GM21367 (cell line): ENCODE measurements at regions not wholly inside any gene's neighbourhood (a gene's known extent, or its start where the extent isn't known, plus 50 kb on each side); places are given as distances from the start of the nearest gene placed in this dataset.
"Not testable (repeated sequence)": the region's sequence is repeated elsewhere in the genome, so short reads cannot be mapped to it uniquely, and the experiment has no call there.

ENCODE experiments used
- ATAC-seq: cut with Tn5 transposase; IDR thresholded peaks from one replicate; pipeline ENCODE4 v1.9.1; 2021; ENCODE audit not compliant: unreplicated experiment

DNA sequence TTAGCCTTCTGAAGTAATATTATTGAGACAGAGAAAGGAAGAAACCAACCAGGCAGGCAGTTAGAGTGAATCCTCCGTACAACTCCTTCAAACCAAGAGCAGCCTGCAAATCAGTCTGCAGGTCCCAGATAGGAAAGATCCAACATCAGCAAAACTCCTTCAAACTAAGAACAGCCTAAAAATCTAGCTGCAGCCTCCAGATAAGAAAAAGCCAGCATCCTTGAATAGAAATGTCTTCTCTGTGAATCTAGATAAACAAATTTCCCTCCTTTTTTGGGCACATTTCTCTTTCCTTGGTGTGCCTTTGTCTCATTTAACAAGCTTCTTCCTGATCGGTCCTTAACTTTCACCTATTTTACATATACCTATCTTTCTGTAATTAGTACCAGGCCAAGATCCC is 1004.6 kb upstream of the TMEFF2 start:
- ATAC-seq: no peak

DNA sequence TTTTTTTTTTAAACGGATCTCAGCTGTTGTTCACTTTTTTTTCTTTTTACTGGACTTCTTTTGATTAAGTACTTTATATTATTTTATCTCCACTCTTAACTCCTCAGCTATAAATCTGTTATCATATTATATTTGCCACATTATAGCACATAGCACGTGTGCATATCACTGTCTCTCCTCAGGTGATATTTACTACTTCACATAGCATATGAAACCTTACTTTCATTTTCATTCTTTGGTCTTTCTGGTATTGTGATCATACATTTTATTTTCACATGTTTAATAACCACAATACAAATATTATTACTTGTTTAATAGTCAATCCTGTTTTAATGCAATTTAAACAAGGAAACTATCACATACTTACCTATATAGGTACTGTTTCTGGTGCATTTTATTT is 993.1 kb upstream of the TMEFF2 start:
- ATAC-seq: peak; percentile 56

DNA sequence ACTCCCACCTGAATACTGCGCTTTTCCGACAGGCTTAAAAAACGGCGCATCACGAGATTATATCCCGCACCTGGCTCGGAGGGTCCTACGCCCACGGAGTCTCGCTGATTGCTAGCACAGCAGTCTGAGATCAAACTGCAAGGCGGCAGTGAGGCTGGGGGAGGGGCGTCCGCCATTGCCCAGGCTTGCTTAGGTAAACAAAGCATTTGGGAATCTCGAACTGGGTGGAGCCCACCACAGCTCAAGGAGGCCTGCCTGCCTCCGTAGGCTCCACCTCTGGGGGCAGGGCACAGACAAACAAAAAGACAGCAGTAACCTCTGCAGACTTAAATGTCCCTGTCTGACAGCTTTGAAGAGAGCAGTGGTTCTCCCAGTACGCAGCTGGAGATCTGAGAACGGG is 976.2 kb upstream of the TMEFF2 start:
- ATAC-seq: not testable (repeated sequence)

DNA sequence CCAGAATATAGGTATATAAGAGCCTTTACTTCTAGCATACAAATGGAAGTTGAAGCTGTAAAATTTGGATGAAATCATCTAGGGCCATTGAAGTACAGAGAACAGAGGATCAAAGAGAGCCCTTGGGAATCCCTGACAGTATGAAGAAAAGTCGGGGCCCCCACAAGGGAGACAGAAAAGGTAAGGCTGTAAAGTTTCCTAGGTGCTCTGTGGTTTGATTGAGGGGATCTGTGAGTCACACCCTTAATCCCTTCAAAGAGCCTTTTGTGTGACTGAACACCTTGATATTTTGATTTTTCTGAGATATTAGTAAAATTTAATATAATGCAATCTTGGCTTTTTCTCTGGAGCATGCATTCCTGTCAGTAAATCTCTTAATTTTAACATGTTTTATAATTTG is 961.7 kb upstream of the TMEFF2 start:
- no peak for ATAC-seq

DNA sequence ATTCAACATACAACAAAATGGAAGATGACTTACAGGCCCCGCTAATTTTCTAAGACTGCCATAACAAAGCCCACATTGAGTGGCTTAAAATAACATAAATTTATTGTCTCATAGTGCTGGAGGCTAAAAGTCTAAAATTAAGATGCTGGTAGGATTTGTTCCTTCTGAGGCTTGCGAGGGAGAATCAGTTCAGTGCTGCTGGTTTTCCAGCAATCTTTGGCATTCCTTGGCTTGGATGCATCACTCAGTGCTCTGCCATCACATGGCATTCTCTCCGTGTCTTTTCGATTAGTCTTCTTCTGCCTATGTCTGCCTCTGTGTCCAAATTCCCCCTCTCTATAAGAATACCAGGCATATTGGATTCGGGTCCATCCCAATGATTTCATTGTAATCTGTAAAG is 959.3 kb upstream of the TMEFF2 start:
- no peak for ATAC-seq

DNA sequence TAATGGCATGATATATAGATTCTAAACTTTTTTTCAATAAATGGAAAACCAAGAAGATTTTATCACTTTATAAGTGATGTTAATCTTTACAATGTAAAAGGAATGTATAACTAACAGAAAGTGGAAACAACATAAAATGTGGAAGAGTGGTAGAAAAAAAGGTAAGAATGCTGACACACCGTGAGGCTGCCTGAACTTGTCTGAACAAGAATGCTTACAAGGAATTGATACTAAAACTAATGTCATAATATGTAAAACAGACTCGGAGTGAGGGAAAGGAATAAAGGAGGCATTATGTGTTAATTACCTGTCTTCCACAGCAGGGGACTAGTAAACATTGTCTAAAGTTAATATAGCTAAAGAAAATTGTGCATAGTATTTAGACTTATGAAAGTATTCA is 958.8 kb upstream of the TMEFF2 start:
- ATAC-seq: no peak

DNA sequence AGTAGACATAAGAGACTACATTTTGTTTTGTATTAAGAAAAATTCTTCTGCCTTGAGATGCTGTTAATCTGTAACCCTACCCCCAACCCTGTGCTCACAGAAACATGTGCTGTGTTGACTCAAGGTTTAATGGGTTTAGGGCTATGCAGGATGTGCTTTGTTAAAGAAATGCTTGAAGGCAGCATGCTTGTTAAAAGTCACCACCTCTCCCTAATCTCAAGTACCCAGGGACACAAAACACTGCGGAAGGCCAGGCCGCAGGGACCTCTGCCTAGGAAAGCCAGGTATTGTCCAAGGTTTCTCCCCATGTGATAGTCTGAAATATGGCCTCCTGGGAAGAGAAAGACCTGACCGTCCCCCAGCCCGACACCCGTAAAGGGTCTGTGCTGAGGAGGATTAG is 947.7 kb upstream of the TMEFF2 start:
- not testable (repeated sequence) for ATAC-seq

DNA sequence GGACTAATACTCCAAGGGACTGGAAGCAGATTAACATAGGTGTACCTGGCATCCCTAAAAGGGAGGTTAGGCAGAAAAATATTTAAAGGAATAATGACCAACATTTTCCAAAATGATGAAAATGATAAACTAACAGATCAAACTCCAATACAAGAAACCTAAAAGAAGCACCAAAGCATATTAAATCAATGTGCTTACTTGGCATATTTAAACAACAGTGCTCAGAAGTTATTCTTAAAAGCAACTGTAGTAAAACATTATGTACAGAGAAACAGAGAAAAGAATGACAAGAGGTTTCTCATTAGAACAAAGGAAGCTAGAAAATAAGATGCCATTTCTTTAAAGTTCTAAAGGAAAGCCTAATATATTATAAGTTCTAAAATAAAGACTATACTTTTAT is 947.3 kb upstream of the TMEFF2 start:
- ATAC-seq: no peak

DNA sequence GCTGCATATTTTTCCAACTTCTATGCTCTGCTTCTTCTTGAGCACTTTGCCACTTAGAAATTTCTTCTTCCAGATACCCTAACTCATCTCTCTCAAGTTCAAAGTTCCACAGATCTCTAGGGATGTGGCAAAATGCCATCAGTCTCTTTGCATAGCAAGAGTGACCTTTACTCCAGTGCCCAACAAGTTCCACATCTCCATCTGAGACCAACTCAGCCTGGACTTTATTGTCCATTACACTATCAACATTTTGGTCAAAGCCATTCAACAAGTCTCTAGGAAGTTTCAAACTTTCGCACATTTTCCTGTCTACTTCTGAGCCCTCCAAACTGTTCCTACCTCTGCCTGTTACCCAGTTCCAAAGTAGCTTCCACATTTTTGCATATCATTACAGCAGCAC is 946.2 kb upstream of the TMEFF2 start:
- ATAC-seq: not testable (repeated sequence)

DNA sequence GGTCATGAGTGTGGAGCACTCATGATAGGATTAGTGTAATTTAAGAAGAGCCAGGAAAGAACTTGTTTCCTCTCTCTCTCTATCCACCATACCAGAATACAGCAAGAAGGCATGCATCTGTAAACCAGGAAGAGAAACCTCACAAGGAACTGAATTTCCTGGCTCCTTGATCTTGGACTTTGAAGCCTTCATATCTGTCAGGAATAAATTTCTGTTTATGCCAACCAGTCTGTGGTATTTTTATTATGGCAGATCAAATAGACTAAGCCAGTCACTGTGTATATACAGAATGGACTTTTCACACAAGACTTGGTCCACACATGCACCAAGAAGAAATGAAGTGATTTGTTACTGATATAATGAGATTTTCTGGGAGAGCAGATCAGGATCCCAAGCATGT is 930.1 kb upstream of the TMEFF2 start:
- no peak for ATAC-seq

DNA sequence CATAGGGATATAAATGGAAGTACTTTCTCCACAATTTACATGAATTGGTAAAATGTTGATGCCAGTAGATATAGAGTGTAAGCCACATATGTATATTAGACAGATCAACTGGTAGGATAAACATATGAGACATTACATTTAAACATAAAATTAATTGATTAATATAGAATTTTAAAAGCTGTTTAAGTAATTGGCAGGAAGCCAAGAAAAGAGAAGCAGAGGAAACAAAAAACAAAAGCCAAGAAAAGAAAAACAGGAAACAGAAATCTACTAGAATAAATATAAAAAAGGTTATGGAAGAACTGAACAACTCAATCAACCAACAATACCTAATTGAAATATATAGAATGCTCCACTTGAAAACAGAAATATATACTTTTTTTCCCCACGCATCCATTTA is 920.1 kb upstream of the TMEFF2 start:
- no peak for ATAC-seq

DNA sequence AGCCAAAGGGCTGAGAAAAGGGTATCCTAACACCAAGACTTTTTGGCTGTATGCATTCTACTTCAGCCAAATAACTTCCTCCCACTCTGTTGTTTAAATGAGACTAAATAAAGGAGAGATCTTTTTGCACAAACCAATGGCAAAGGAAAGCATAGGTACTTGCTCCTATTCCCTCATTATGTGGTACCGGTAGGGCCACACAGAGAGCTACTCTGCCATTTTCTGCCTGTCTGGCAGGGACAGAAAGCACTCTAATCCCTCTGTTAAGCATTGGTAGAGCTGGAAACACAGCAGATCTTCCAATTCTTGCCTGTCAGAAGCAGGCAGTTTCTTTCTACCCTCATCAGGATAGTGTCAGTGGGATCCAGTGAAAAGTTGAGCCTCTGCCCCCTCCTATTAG is 918.3 kb upstream of the TMEFF2 start:
- no peak for ATAC-seq

DNA sequence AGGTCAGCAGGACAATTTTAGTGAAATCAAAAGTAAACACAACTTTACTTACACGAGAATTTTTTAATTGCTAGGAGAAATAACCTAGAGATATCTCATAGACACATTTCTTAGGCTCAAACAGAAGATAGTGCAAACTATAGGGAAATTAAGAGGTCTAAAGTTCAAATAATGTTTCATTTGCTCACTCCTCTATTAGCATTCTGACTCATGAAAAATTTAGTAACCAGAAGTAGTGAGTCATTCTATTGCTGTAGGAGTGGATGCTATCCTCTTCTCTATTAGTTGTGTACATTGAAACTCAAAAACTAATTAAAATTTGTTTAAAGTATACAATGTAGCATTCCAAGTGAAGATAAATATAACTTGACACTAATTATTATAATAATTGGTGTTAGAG is 908.3 kb upstream of the TMEFF2 start:
- no peak for ATAC-seq

DNA sequence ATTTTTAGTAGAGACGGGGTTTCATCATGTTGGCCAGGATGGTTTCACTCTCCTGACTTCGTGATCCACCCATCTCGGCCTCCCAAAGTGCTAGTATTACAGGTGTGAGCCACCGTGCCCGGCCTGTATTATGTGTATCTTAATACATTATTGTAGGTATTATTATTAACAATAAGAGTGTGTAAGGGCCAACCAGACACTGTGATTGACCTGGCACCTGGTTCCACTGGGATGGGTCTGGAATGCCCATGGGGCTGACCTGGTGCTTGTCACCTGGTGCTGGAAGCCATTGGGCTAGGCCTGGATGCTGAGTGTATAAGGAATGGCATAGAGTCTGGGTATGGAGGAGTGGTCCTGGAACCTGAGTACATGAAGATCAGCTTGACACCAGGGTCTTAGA is 906.9 kb upstream of the TMEFF2 start:
- no peak for ATAC-seq

DNA sequence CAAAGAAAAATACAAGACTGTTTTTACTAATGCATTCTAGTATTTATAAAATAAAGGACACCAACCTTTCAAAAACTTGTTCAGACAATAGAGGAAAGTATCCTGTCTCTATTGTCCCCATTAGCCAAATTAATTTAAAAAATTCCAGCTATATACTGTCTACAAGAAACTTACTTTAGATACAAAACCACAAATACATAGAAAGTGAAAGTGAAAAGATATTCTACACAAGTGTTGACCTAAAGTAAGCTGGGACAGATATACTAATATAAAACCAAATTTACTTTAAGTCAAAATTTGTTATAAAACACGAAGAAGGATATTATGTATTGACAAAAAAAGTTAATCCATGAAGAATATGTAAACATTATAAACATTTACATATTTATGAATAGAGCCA is 893.3 kb upstream of the TMEFF2 start:
- no peak for ATAC-seq

DNA sequence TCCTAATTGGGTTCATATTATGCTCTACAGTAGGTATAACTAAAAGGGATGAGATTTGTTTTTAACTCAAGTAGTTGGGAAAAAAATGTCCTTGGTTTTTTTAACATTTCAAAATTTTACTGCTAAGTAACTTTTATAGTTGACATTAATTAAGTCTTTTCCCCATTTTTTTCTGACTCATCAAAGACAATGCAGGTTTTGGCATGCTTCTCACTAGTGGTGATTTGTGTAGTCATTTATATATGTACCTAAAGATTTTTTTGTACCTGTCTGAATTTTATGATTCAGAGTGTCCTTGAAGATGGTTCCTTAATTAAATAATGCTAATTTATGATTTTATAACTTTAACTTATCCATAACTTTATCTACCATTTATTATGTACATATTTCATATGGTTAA is 882.3 kb upstream of the TMEFF2 start:
- no peak for ATAC-seq

DNA sequence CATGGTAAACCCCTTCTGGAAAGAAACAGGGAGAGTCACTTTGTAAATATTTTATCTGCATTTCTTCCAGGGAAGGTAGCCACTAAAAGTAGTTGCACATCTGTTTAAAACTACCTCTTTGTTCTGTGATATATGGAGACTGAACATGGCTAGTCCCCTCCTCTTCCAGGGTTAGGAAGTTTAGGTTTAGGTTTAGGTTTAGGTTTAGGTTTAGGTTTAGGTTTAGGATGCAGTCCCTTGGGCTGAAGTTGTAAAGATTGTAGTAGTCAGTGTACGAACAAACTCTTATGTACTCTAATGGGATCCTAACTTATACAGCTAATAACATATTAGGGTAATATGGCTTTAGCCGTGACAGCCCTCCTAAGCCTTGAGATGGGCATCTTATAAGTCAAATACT is 880.2 kb upstream of the TMEFF2 start:
- no peak for ATAC-seq

DNA sequence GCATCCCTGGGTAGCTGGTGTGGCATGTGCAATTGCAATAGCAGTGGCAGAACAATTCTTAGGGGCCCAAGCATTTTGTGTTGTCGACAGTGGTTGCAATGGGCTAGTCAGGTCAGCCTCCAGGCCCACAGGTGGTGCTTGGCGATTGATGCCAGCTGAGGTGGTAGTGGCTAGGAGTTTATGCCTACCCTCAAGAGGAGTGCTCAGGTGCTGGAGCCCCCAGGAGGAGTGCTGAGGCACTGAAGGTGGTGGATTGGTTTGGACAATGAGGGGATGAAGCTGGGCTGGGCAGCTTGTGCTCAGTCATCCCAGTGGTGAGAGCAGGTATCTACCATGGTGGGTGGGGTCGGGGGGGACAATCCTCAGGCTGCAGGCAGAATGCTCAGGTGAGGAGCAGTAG is 877.9 kb upstream of the TMEFF2 start:
- no peak for ATAC-seq

DNA sequence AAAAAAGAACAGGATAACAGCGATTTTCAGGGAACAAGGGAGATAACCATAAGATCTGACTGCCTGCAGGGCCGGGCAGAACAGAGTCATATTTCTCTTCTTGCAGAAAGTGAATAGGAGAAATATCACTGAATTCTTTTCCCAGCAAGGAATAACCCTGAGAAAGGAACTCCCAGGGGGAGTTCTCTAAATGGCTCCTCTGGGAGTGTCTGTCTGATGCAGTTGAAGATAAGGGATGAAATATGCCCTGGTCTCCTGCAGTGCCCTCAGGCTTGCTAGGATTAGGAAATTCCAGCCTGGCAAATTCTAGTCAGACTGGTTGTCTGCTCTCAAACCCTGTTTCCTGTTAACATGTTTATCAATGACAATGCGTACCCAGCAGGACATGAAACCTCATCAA is 830.8 kb upstream of the TMEFF2 start:
- not testable (repeated sequence) for ATAC-seq

DNA sequence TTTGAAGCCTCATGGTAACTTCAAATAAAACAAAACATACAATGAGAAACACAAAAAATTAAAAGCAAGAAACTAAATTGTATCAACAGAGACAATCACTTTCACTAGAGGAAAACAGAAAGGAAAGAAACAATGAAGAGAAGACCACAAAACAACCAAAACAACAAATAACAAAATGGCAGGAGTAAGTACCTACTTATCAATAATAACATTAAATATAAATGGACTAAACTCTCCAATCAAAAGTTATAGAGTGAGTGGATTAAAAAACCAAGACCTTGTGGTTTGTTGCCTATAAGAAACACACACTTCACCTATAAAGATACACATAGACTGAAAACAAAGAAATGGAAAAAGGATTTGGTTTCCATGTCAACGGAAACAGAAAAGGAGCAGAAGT is 830.1 kb upstream of the TMEFF2 start:
- ATAC-seq: no peak

DNA sequence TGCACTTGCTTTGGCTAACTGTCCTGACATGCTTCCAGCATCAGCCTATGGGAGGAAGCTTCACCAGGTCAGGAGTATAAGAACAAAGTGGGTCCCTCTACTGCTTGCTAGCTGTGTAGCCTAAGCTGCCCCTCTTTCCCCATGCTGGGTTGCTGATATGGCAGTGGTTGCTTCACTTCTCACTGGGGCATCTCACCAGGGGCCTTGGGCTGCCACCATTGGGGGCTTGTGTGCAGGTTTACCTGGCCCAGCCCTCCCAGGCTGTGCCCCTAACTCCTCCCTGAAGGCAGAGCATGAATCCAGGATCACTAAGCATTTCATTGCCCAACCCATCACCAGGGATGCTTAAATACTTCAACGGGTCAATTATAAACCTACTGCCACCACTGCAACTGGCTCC is 817.1 kb upstream of the TMEFF2 start:
- ATAC-seq: no peak

DNA sequence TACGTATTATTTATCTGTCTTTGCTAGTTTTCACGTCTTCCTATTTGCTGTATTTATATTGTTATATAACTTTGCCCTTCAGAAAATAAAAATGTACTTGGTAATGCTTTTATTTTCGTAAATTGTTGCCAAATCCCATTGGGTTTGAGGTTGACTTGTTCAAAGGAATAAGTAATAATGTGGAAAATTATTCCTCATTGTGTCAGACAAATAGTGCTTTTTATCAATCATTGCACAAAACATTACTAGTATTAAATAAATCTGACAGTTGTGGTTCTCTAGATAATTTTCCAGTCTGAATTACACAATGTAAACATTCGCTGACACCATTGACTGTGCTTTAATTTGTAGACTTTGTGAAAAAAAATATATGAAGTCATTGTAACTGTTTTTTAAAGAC is 798.3 kb upstream of the TMEFF2 start:
- no peak for ATAC-seq

DNA sequence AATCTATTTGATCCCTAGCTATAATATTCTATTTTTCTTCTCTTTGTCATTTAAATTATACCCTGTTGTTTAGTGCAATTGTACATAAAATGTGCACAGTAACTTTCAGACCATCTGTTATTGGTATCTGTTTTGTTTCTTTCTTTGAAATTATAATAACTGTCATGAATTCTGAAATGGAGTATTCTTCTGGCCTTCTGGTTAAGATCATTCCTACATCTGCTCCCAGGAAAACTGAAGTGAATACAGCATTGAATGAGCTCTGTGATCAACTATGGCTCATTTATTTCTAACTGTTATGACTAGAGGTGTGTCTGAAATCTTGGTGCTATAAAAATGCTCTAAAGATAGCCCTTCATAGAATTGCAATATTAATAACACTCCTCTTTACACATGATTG is 788.4 kb upstream of the TMEFF2 start:
- no peak for ATAC-seq

DNA sequence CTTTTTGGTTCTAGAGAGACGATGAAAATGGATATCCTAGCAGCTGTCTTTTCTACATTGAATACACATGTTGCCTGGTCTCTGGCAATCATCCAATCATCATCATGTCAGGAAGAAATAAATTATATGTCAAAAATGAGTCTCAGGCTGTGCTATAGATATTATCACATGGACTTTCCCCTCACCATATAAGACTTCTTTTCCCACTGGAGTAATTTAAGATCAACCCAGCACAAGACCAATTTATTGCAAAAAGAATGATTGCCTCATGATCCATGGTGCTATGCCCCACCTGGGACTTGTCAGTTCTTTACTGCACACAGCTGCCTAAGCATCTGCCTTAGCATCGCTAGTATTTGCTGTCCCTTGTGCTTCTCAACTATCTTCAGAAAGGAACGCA is 783.7 kb upstream of the TMEFF2 start:
- ATAC-seq: no peak
